Adrenal gland (tissue), 9 donors: ENCODE measurements at regions not wholly inside any gene's neighbourhood (a gene's known extent, or its start where the extent isn't known, plus 50 kb on each side); places are given as distances from the start of the nearest gene placed in this dataset.

Source experiments
- DNase-seq, 7 donors: peaks; one replicate each; pipeline ENCODE4 v3.0.0-alpha.2; 2019 to 2020
- H3K27ac ChIP-seq, 5 donors: fragments of 200-600 bp; sonication (generic) in 4 of 5; 1 replicate in 3 of 5; 2 replicates in 2 of 5; pipeline versions ENCODE4 v1.5.1 to v1.8.0; 2016 to 2020; ENCODE audit warnings: mild to moderate bottlenecking in 1 of 5
- H3K27me3 ChIP-seq: fragments of 200-600 bp; 2 replicates; pipeline ENCODE4 v1.8.0; 2021
- H3K36me3 ChIP-seq, 2 donors: fragments of 200-600 bp; replicated peaks in 1 of 2; 1 replicate in 1 of 2; 2 replicates in 1 of 2; pipeline versions ENCODE4 v1.5.1 to v1.8.0; 2018 to 2022
- H3K4me1 ChIP-seq, 2 donors: fragments of 200-600 bp; replicated peaks in 1 of 2; 1 replicate in 1 of 2; 2 replicates in 1 of 2; pipeline versions ENCODE4 v1.5.1 to v1.8.0; 2018 to 2021
- H3K4me3 ChIP-seq, 4 donors: fragments of 200-600 bp; sonication (generic) in 3 of 4; one replicate each; pipeline ENCODE4 v1.5.1; 2016 to 2018
- H3K9me3 ChIP-seq, 3 donors: fragments of 200-600 bp; sonication (generic) in 1 of 3; replicated peaks in 1 of 3; 1 replicate in 2 of 3; 2 replicates in 1 of 3; pipeline versions ENCODE4 v1.5.1 to v1.8.0; 2016 to 2021
- POLR2A ChIP-seq, 2 donors: fragments of 450-650 bp; IDR thresholded peaks; one replicate each; pipeline ENCODE4 v1.6.1; 2017; ENCODE audit warnings: antibody characterized with exemption in 2 of 2, mild to moderate bottlenecking in 2 of 2, moderate library complexity in 1 of 2
- WGBS, 4 donors: extraction: QIAGEN DNeasy Blood & Tissue Kit in 2 of 4; methylation state at CpG; one replicate each; pipeline versions ENCODE4 v1.1.5 to v1.1.7; 2013 to 2017; 5-methylcytosine and 5-hydroxymethylcytosine counted together
- intact Hi-C, 2 donors: fragments of 100-400 bp; cut with DNase I; formaldehyde crosslinking; loops; one replicate each; pipeline versions ENCODE4 v1.14.1 to v1.15.0; 2022 to 2023
- TF ChIP-seq, protein P1 (sequence below), 6 experiments: fragments of 450-650 bp in 4 of 6; fragments of 200-600 bp in 2 of 6; sonication (generic) in 1 of 6; IDR thresholded peaks; 1 replicate in 5 of 6; 2 replicates in 1 of 6; pipeline versions ENCODE4 v1.5.1 to v1.8.0; 2016 to 2021; ENCODE audit warnings: antibody characterized with exemption in 6 of 6, mild to moderate bottlenecking in 2 of 6, moderate library complexity in 1 of 6
- donor health status: healthy with polysubstance abuse.
- donor health status: Bipolar disorder and iron deficiency.
- donor health status: DM: yes; HTN: yes; CAD: no.
- donor health status: DM: no; HTN: no; CAD: no.
- donor health status: DM: no; HTN: no; CAD: no.

GRCh38 chr11:27233654-27234042, 129.4 kb downstream of the CCDC34 start:
- intact Hi-C loops, result loop anchor here in 1 of 2 donors (10.0 kb wide), 1 partner anchor 49 kb away; no protein-coding TSS in a partner anchor
- no peak for DNase-seq
- no peaks in the 10 kb centered on the region for H3K36me3 ChIP-seq
- peak overlapping the region; percentile 17 to 89 (median 83) for H3K27ac ChIP-seq
- WGBS, 4 donors, result 65 to 89% (median 85%) methylated on average over 3 of the region's 3 CpGs
- peaks cover 8 to 13% of the 10 kb centered on the region in 2 donors for H3K4me1 ChIP-seq
- H3K4me3 ChIP-seq, result no peak overlapping the region
- no peaks in the 10 kb centered on the region for H3K27me3 ChIP-seq
- no peaks in the 10 kb centered on the region for H3K9me3 ChIP-seq
- TF ChIP-seq, protein P1, sequence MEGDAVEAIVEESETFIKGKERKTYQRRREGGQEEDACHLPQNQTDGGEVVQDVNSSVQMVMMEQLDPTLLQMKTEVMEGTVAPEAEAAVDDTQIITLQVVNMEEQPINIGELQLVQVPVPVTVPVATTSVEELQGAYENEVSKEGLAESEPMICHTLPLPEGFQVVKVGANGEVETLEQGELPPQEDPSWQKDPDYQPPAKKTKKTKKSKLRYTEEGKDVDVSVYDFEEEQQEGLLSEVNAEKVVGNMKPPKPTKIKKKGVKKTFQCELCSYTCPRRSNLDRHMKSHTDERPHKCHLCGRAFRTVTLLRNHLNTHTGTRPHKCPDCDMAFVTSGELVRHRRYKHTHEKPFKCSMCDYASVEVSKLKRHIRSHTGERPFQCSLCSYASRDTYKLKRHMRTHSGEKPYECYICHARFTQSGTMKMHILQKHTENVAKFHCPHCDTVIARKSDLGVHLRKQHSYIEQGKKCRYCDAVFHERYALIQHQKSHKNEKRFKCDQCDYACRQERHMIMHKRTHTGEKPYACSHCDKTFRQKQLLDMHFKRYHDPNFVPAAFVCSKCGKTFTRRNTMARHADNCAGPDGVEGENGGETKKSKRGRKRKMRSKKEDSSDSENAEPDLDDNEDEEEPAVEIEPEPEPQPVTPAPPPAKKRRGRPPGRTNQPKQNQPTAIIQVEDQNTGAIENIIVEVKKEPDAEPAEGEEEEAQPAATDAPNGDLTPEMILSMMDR (IDR thresholded peaks at IDR 0.05), result no peak
- TF ChIP-seq POLR2A (IDR thresholded peaks at IDR 0.05), result no peak

- Histone ChIP-seq H3K4me1 (peaks cover 8 to 13% of the 10 kb centered on the region in 2 donors), H3K9me3 (no peaks in the 10 kb centered on the region), H3K27me3 (no peaks in the 10 kb centered on the region), H3K27ac (no peak overlapping the region), H3K36me3 (no peaks in the 10 kb centered on the region), H3K4me3 (no peak overlapping the region)
- no peak for TF ChIP-seq POLR2A (IDR thresholded peaks at IDR 0.05)
- TF ChIP-seq, protein P1 (IDR thresholded peaks at IDR 0.05), result no peak
- WGBS, 4 donors, result 66 to 70% (median 68%) methylated on average over 6 of the region's 6 CpGs
- no peak for DNase-seq
- intact Hi-C loops, result loop anchor here in 1 of 2 donors (10.0 kb wide), 1 partner anchor 47 kb away; no protein-coding TSS in a partner anchor
These were observed 131.5 kb downstream of the CCDC34 start for GRCh38 chr11:27231530-27231929.

- TF ChIP-seq POLR2A (IDR thresholded peaks at IDR 0.05), result no peak
- TF ChIP-seq, protein P1 (IDR thresholded peaks at IDR 0.05), result no peak
- no peaks in the 10 kb centered on the region for H3K27me3 ChIP-seq
- H3K4me3 ChIP-seq, result no peak overlapping the region
- intact Hi-C loops, result loop anchor here in 1 of 2 donors (10.0 kb wide), 1 partner anchor 45 kb away; no protein-coding TSS in a partner anchor
- no peak for DNase-seq
- peaks cover 8 to 13% of the 10 kb centered on the region in 2 donors for H3K4me1 ChIP-seq
- no peaks in the 10 kb centered on the region for H3K36me3 ChIP-seq
- no peaks in the 10 kb centered on the region for H3K9me3 ChIP-seq
- WGBS, 4 donors, result 89 to 93% (median 93%) methylated on average over 1 of the region's 1 CpG
- H3K27ac ChIP-seq, result no peak overlapping the region
These were observed 132.8 kb downstream of the CCDC34 start for GRCh38 chr11:27230192-27230572.

- H3K27ac ChIP-seq, result no peak overlapping the region
- intact Hi-C loops, result loop anchor here in 1 of 2 donors (10.0 kb wide), 1 partner anchor 45 kb away; no protein-coding TSS in a partner anchor
- H3K36me3 ChIP-seq, result no peaks in the 10 kb centered on the region
- DNase-seq, result no peak
- no peaks in the 10 kb centered on the region for H3K9me3 ChIP-seq
- no peak overlapping the region for H3K4me3 ChIP-seq
- 82 to 92% (median 86%) methylated on average over 2 of the region's 2 CpGs for WGBS, 4 donors
- H3K4me1 ChIP-seq, result peaks cover 4 to 12% of the 10 kb centered on the region in 2 donors
- no peaks in the 10 kb centered on the region for H3K27me3 ChIP-seq
- no peak for TF ChIP-seq POLR2A (IDR thresholded peaks at IDR 0.05)
- TF ChIP-seq, protein P1 (IDR thresholded peaks at IDR 0.05), result no peak
These were observed 133.4 kb downstream of the CCDC34 start for GRCh38 chr11:27229511-27230191.
